ENCODE measurements at regions not wholly inside any gene's neighbourhood (a gene's known extent, or its start where the extent isn't known, plus 50 kb on each side); places are given as distances from the start of the nearest gene placed in this dataset.

DNA sequence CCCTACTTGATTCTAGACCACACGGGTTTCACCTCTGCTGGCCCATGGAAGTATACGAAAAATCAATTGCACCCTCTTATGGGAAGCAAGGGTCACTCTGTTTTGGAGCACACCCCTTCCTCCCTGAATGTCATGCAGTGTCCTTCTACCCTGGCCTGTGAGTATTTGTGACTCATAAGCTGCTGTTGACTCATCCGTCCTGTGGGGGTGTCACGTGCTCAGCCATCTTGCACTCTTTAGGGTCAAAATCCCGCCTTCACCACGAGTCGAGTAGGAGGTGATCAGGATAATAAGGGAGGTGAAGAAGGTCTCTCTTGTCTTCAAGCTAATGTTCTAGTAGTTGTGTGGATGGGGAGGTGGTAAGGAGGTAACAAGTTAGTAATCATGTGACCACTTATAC lies 341.0 kb upstream of the EEF2KMT start:
- Histone ChIP-seq H3K4me1 (no peaks in the 10 kb centered on the region), H3K36me3 (no peaks in the 10 kb centered on the region), H3K27ac (no peak overlapping the region), H3K9me3 (peaks cover 0 to 4% of the 10 kb centered on the region in 2 donors), H3K4me3 (no peak overlapping the region), H3K27me3 (no peaks in the 10 kb centered on the region)
- intact Hi-C loops (cut with DNase I; ENCODE audit: low total_unique reads): no loop called here
- TF ChIP-seq POLR2AphosphoS5 (IDR thresholded peaks at IDR 0.05): no peak
- TF ChIP-seq, protein P1, sequence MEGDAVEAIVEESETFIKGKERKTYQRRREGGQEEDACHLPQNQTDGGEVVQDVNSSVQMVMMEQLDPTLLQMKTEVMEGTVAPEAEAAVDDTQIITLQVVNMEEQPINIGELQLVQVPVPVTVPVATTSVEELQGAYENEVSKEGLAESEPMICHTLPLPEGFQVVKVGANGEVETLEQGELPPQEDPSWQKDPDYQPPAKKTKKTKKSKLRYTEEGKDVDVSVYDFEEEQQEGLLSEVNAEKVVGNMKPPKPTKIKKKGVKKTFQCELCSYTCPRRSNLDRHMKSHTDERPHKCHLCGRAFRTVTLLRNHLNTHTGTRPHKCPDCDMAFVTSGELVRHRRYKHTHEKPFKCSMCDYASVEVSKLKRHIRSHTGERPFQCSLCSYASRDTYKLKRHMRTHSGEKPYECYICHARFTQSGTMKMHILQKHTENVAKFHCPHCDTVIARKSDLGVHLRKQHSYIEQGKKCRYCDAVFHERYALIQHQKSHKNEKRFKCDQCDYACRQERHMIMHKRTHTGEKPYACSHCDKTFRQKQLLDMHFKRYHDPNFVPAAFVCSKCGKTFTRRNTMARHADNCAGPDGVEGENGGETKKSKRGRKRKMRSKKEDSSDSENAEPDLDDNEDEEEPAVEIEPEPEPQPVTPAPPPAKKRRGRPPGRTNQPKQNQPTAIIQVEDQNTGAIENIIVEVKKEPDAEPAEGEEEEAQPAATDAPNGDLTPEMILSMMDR (IDR thresholded peaks at IDR 0.05): no peak
- TF ChIP-seq POLR2A (IDR thresholded peaks at IDR 0.05): no peak
- no peak for DNase-seq (ENCODE audit: low spot score in 2 of 2)

DNA sequence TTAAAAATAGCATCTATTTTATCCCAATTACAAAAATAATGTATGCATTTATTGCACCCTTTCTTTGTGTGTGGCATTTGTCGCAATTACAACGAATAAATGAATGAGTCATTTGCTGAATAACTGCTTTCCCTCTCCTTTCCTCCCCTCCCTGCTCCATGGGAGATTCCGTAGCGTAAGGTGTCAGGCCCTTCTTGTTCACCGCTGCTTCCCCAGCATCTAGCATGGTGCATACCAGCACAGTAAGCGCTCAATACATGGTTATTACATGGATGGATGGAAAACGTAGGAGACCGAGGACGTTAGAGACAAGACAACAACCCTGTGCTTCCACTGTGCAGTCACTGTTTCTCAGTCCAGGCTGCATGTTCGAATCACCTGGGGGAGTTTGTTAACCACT lies 336.0 kb upstream of the EEF2KMT start:
- TF ChIP-seq POLR2A (IDR thresholded peaks at IDR 0.05) (no peak), POLR2AphosphoS5 (IDR thresholded peaks at IDR 0.05) (no peak)
- TF ChIP-seq, protein P1 (IDR thresholded peaks at IDR 0.05): no peak
- DNase-seq (ENCODE audit: low spot score in 2 of 2): no peak
- H3K4me3 ChIP-seq: no peak overlapping the region
- H3K36me3 ChIP-seq: no peaks in the 10 kb centered on the region
- H3K27ac ChIP-seq: no peak overlapping the region
- H3K4me1 ChIP-seq: no peaks in the 10 kb centered on the region
- no peaks in the 10 kb centered on the region for H3K9me3 ChIP-seq
- intact Hi-C loops (cut with DNase I; ENCODE audit: low total_unique reads): no loop called here
- no peaks in the 10 kb centered on the region for H3K27me3 ChIP-seq

DNA sequence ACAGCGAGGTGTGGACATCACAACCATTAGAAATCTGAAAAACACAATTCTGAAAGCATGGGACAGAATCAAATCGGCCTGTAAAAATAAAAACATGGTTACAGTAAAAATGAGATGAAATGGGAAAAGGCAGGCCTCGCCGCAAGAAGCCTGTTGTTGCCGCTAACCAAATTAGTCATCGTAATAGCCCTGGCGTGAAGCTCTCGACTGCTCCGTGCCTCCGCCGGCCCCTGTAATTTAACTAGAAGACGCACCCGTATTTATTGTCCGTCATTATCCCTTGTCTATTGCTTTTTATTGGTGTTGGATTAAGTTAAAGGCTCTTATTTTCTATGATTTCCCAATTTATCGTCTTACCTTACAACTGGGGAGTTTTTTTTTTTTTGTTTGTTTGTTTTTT lies 334.6 kb upstream of the EEF2KMT start:
- no peak overlapping the region for H3K4me3 ChIP-seq
- TF ChIP-seq POLR2A (IDR thresholded peaks at IDR 0.05) (no peak), POLR2AphosphoS5 (IDR thresholded peaks at IDR 0.05) (no peak)
- TF ChIP-seq, protein P1 (IDR thresholded peaks at IDR 0.05): no peak
- no peaks in the 10 kb centered on the region for H3K36me3 ChIP-seq
- no peaks in the 10 kb centered on the region for H3K9me3 ChIP-seq
- no peak overlapping the region for H3K27ac ChIP-seq
- no peaks in the 10 kb centered on the region for H3K27me3 ChIP-seq
- intact Hi-C loops (cut with DNase I; ENCODE audit: low total_unique reads): no loop called here
- no peaks in the 10 kb centered on the region for H3K4me1 ChIP-seq
- DNase-seq (ENCODE audit: low spot score in 2 of 2): no peak

DNA sequence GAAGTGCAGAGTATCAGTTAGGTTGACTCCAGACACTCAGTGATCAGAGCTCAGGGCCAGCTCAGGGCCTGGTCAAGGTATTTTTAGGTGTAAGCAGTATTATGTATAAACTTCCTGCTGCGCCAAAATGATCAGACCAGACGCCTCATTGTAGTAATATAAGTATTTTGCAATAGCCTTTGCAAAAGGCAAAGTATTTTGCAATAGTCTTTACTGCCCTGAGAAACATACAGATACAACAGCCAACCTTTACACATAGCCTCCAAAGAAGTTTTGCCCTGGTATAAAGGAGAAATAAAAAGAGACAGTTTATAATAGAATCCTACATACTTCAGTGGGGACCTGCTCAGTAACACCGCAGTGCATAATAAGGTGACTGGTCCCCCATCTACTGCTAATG lies 333.0 kb upstream of the EEF2KMT start:
- intact Hi-C loops (cut with DNase I; ENCODE audit: low total_unique reads): no loop called here
- TF ChIP-seq POLR2A (IDR thresholded peaks at IDR 0.05) (no peak), POLR2AphosphoS5 (IDR thresholded peaks at IDR 0.05) (no peak)
- TF ChIP-seq, protein P1 (IDR thresholded peaks at IDR 0.05): no peak

DNA sequence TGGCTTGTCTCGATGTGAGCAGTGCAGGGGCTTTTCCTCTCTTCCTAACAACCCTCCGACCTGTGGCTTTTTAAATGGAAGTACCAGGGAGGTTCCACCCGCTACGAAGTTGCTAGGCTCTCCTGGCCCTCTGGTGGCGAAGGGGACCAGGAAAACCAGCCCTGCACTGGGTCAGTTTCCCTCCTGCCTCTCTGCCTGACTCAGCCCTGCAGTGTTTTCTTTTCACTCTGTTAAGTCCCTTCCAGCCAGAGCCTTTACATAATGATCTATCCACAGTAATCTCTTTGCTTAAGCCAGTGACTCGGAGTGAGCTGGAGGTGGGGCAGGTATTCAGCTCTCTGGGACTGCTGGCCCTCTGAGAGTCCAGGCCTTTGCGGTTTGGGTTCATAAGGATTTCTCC lies 331.3 kb upstream of the EEF2KMT start:
- H3K27ac ChIP-seq: no peak overlapping the region
- no peak for TF ChIP-seq POLR2AphosphoS5 (IDR thresholded peaks at IDR 0.05)
- TF ChIP-seq POLR2A (IDR thresholded peaks at IDR 0.05): no peak
- TF ChIP-seq, protein P1 (IDR thresholded peaks at IDR 0.05): no peak
- no peaks in the 10 kb centered on the region for H3K4me1 ChIP-seq
- H3K4me3 ChIP-seq: no peak overlapping the region
- no peaks in the 10 kb centered on the region for H3K9me3 ChIP-seq
- intact Hi-C loops (cut with DNase I; ENCODE audit: low total_unique reads): no loop called here
- H3K27me3 ChIP-seq: no peaks in the 10 kb centered on the region
- no peak for DNase-seq (ENCODE audit: low spot score in 2 of 2)
- H3K36me3 ChIP-seq: no peaks in the 10 kb centered on the region

More for the DNA sequence above, 333.0 kb upstream of the EEF2KMT start:
- Histone ChIP-seq H3K4me3 (no peak overlapping the region), H3K27ac (no peak overlapping the region), H3K9me3 (no peaks in the 10 kb centered on the region), H3K27me3 (no peaks in the 10 kb centered on the region), H3K36me3 (no peaks in the 10 kb centered on the region), H3K4me1 (no peaks in the 10 kb centered on the region)
- no peak for DNase-seq (ENCODE audit: low spot score in 2 of 2)

All from breast epithelium (tissue), 4 donors.